Ascending aorta (tissue), 2 donors: ENCODE measurements at regions not wholly inside any gene's neighbourhood (a gene's known extent, or its start where the extent isn't known, plus 50 kb on each side); places are given as distances from the start of the nearest gene placed in this dataset.

Experiments
- DNase-seq, 2 donors: peaks; one replicate each; pipeline ENCODE4 v3.0.0-alpha.2; 2019; ENCODE audit warnings: low spot score in 2 of 2
- H3K27ac ChIP-seq, 2 donors: fragments of 200-600 bp; sonication (generic); one replicate each; pipeline ENCODE4 v1.5.1; 2016 to 2017; ENCODE audit warnings: mild to moderate bottlenecking in 1 of 2
- H3K27me3 ChIP-seq: fragments of 200-600 bp; sonication (generic); one replicate; pipeline ENCODE4 v1.5.1; 2017
- H3K36me3 ChIP-seq, 2 donors: fragments of 200-600 bp; sonication (generic); one replicate each; pipeline ENCODE4 v1.5.1; 2016
- H3K4me1 ChIP-seq, 2 donors: fragments of 200-600 bp; sonication (generic); one replicate each; pipeline ENCODE4 v1.5.1; 2016 to 2017; ENCODE audit warnings: mild to moderate bottlenecking in 1 of 2
- H3K4me3 ChIP-seq, 2 donors: fragments of 200-600 bp; sonication (generic); one replicate each; pipeline ENCODE4 v1.5.1; 2016 to 2017; ENCODE audit warnings: mild to moderate bottlenecking in 1 of 2
- H3K9me3 ChIP-seq, 2 donors: fragments of 200-600 bp; sonication (generic); one replicate each; pipeline ENCODE4 v1.5.1; 2016
- intact Hi-C: fragments of 100-400 bp; cut with DNase I; formaldehyde crosslinking; loops from one replicate; pipeline ENCODE4 v1.15.1; 2023
- TF ChIP-seq, protein P1 (sequence below), 3 experiments: fragments of 200-600 bp in 2 of 3; fragments of 450-650 bp in 1 of 3; sonication (generic) in 2 of 3; IDR thresholded peaks; one replicate each; pipeline ENCODE4 v1.5.1; 2016 to 2019; ENCODE audit warnings: antibody characterized with exemption in 3 of 3, mild to moderate bottlenecking in 1 of 3, moderate library complexity in 1 of 3

DNA sequence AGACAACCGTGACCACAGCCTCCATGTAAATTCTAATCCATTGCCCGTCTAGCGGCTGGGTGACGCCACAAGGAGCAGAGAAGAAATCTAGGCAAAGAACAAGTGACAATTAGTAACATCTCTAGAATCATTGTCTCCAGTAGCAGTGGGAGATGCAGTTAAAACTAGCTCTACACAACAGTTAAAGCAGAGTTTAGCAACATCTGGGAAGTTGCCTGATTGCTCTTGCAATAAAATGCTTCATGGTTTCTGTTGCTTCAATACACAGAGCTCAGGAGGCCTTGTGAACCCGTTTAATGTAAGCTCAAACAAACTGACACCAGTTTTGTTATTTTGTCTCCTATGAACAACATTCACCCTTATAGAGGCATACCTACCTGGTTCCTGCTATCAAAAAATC, 369.8 kb upstream of the PDE4D start:
- Histone ChIP-seq H3K4me1 (peaks cover 0 to 6% of the 10 kb centered on the region in 2 donors), H3K4me3 (no peak overlapping the region), H3K36me3 (no peaks in the 10 kb centered on the region), H3K27ac (peak overlapping the region in 1 of 2 donors; percentile 2), H3K9me3 (no peaks in the 10 kb centered on the region), H3K27me3 (no peaks in the 10 kb centered on the region)
- intact Hi-C loops, result no loop called here
- TF ChIP-seq, protein P1, sequence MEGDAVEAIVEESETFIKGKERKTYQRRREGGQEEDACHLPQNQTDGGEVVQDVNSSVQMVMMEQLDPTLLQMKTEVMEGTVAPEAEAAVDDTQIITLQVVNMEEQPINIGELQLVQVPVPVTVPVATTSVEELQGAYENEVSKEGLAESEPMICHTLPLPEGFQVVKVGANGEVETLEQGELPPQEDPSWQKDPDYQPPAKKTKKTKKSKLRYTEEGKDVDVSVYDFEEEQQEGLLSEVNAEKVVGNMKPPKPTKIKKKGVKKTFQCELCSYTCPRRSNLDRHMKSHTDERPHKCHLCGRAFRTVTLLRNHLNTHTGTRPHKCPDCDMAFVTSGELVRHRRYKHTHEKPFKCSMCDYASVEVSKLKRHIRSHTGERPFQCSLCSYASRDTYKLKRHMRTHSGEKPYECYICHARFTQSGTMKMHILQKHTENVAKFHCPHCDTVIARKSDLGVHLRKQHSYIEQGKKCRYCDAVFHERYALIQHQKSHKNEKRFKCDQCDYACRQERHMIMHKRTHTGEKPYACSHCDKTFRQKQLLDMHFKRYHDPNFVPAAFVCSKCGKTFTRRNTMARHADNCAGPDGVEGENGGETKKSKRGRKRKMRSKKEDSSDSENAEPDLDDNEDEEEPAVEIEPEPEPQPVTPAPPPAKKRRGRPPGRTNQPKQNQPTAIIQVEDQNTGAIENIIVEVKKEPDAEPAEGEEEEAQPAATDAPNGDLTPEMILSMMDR (IDR thresholded peaks at IDR 0.05), result no peak
- no peak for DNase-seq

DNA sequence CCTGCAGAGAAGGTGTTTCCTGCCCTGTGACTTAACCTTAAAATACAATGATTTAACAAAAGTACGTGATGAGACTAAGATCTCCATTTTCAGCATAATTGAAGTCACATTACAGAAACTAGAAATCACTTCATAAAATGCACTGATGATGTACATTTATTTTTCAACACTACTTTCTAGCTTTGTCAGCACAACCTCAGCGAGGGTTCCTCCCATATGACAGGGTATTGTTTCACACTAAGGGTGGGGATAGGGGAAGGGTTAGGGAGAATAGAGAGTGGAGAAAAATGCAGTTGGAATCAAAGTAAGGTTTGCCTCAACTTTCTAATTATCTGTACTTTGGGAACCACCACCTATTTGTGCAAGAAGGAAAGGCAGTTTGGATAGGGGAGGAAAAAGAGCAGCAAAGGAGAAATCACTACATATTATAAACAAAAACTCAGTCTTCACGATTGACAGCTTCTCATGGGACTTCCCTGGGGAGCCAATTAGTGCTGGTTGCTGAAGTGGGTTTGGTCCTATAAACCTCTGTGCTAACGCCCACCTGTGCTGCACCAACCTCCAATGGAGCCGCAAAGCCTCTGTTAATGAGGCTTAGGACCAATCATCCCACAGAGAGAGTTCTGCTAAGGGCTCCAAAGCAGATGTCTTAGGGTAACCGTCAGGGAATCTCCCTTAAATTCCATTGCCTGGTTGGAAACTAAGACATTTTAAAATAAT, 369.2 kb upstream of the PDE4D start:
- intact Hi-C loops, result no loop called here
- no peaks in the 10 kb centered on the region for H3K27me3 ChIP-seq
- peaks cover 0 to 7% of the 10 kb centered on the region in 2 donors for H3K4me1 ChIP-seq
- H3K9me3 ChIP-seq, result no peaks in the 10 kb centered on the region
- no peak for DNase-seq
- H3K4me3 ChIP-seq, result no peak overlapping the region
- TF ChIP-seq, protein P1 (IDR thresholded peaks at IDR 0.05), result no peak
- peak overlapping the region in 1 of 2 donors; percentile 2 for H3K27ac ChIP-seq
- H3K36me3 ChIP-seq, result no peaks in the 10 kb centered on the region

DNA sequence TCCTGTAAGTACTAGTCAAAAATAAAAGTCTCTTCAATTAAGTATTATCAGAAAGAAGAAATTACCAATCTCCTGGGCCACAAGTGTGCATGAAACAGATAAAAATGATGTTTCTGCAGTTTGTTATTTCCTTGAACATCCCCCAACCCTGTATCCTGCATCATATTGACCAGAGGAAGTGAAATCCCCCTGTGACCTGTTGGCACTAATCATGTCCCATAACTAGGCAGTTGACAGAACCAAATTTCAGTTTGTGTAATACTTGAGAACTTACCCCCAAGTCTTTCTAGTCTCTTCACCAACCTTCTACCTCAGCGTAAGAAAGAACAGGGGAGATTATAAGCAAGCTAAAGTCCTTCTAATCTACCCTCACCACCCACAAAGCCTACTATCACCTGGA, 368.2 kb upstream of the PDE4D start:
- TF ChIP-seq, protein P1 (IDR thresholded peaks at IDR 0.05), result no peak
- DNase-seq, result no peak
- Histone ChIP-seq H3K36me3 (no peaks in the 10 kb centered on the region), H3K27me3 (no peaks in the 10 kb centered on the region), H3K4me1 (peaks cover 0 to 4% of the 10 kb centered on the region in 2 donors), H3K9me3 (no peaks in the 10 kb centered on the region), H3K27ac (no peak overlapping the region), H3K4me3 (no peak overlapping the region)
- intact Hi-C loops, result no loop called here

DNA sequence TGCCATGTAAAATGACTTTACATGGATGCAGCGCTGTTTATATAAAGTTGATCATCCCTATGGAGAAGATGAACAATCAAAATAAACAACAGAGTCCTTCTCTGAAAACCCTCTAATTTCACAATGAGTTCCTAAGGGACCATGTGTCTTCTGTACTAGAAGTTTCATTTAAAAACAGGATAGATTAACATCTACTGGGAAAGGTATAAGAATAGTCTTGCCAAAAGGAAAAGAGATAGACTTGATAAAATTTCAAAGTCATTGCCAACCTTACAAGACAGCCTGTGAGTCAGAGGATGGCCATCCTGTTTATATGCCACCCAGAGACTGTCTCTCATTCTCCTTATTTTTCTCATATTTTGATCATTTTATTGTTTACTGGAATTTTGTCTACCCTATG, 367.1 kb upstream of the PDE4D start:
- no peak overlapping the region for H3K27ac ChIP-seq
- no peaks in the 10 kb centered on the region for H3K36me3 ChIP-seq
- TF ChIP-seq, protein P1 (IDR thresholded peaks at IDR 0.05), result no peak
- H3K4me3 ChIP-seq, result no peak overlapping the region
- DNase-seq, result no peak
- no peaks in the 10 kb centered on the region for H3K27me3 ChIP-seq
- H3K4me1 ChIP-seq, result peaks cover 0 to 4% of the 10 kb centered on the region in 2 donors
- intact Hi-C loops, result no loop called here
- H3K9me3 ChIP-seq, result no peaks in the 10 kb centered on the region

DNA sequence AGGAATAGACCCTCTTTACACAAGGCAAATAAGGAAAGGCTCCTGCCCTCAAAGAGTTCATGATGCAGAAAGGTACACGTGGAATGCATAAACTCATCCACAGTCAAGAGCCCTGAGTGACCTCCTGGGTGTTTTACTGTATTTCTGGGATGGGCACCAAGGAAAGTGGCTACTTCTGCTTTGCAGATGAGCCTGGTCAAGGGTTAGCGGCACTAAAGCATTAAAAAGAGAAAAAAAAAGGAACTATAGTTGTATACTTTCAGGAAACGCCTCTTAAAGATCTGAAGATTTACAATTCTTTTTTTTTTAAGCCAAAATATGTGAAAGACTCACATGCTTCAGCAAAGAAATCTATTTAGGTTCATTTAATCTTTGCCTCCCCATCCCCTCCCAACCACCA, 366.2 kb upstream of the PDE4D start:
- no peak for DNase-seq
- H3K4me1 ChIP-seq, result peaks cover 0 to 4% of the 10 kb centered on the region in 2 donors
- no peaks in the 10 kb centered on the region for H3K9me3 ChIP-seq
- no peak overlapping the region for H3K27ac ChIP-seq
- no peak overlapping the region for H3K4me3 ChIP-seq
- H3K36me3 ChIP-seq, result no peaks in the 10 kb centered on the region
- TF ChIP-seq, protein P1 (IDR thresholded peaks at IDR 0.05), result no peak
- intact Hi-C loops, result no loop called here
- no peaks in the 10 kb centered on the region for H3K27me3 ChIP-seq
